BE2C (cell line): ENCODE measurements at regions not wholly inside any gene's neighbourhood (a gene's known extent, or its start where the extent isn't known, plus 50 kb on each side); places are given as distances from the start of the nearest gene placed in this dataset.

ENCODE experiments used
- DNase-seq: peaks from one replicate; pipeline ENCODE4 v3.0.0-alpha.2; 2020
- H3K27me3 ChIP-seq: fragments of 250-450 bp; sonication (Bioruptor Pico); 2 replicates; pipeline ENCODE4 v1.5.1; 2020; ENCODE audit warnings: mild to moderate bottlenecking
- H3K36me3 ChIP-seq: fragments of 250-450 bp; sonication (Bioruptor Pico); 2 replicates; pipeline ENCODE4 v1.5.1; 2020; ENCODE audit warnings: mild to moderate bottlenecking
- H3K4me1 ChIP-seq: fragments of 250-450 bp; sonication (Bioruptor Pico); 2 replicates; pipeline ENCODE4 v1.5.1; 2020
- H3K4me3 ChIP-seq: 2 replicates; pipeline ENCODE4 v1.5.1; 2011; ENCODE audit warnings: low read depth, low read length
- H3K9me3 ChIP-seq: fragments of 250-450 bp; sonication (Bioruptor Pico); 2 replicates; pipeline ENCODE4 v1.5.1; 2020
- TF ChIP-seq, protein P1 (sequence below): IDR thresholded peaks from 2 replicates; pipeline ENCODE4 v1.5.1; 2012; ENCODE audit warnings: mild to moderate bottlenecking, low read depth, low read length

GRCh38 chr13:74193391-74193790, 59.2 kb upstream of the KLF12 start:
- no peak for DNase-seq
- no peaks in the 10 kb centered on the region for H3K9me3 ChIP-seq
- TF ChIP-seq, protein P1, sequence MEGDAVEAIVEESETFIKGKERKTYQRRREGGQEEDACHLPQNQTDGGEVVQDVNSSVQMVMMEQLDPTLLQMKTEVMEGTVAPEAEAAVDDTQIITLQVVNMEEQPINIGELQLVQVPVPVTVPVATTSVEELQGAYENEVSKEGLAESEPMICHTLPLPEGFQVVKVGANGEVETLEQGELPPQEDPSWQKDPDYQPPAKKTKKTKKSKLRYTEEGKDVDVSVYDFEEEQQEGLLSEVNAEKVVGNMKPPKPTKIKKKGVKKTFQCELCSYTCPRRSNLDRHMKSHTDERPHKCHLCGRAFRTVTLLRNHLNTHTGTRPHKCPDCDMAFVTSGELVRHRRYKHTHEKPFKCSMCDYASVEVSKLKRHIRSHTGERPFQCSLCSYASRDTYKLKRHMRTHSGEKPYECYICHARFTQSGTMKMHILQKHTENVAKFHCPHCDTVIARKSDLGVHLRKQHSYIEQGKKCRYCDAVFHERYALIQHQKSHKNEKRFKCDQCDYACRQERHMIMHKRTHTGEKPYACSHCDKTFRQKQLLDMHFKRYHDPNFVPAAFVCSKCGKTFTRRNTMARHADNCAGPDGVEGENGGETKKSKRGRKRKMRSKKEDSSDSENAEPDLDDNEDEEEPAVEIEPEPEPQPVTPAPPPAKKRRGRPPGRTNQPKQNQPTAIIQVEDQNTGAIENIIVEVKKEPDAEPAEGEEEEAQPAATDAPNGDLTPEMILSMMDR: no peak
- no peak overlapping the region for H3K4me3 ChIP-seq
- H3K36me3 ChIP-seq: no peaks in the 10 kb centered on the region
- no peaks in the 10 kb centered on the region for H3K27me3 ChIP-seq
- no peaks in the 10 kb centered on the region for H3K4me1 ChIP-seq

GRCh38 chr13:74191410-74191809, 57.2 kb upstream of the KLF12 start:
- Histone ChIP-seq H3K4me3 (no peak overlapping the region), H3K9me3 (no peaks in the 10 kb centered on the region), H3K27me3 (no peaks in the 10 kb centered on the region), H3K36me3 (no peaks in the 10 kb centered on the region), H3K4me1 (no peaks in the 10 kb centered on the region)
- no peak for DNase-seq
- TF ChIP-seq, protein P1: no peak

DNA sequence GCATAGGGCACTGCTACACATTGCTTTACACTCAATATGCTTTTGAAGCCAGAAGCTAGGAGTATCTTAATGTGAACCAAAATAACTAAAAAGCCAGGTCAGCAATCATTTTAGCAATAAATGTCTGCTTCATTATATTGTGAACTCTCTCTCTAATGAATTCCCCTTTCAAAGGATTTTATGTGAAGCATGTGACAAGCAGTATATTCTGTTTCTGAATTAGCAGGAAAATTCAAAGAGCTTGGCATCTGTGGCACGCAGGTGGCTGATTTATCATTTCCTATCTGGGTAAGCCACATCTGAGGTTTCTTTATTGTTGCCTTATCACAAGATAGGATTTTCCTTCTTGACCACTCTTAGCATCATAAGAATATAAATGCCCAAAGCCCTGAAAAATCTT, 56.8 kb upstream of the KLF12 start:
- DNase-seq: no peak
- no peaks in the 10 kb centered on the region for H3K27me3 ChIP-seq
- H3K4me1 ChIP-seq: no peaks in the 10 kb centered on the region
- TF ChIP-seq, protein P1: no peak
- H3K4me3 ChIP-seq: no peak overlapping the region
- H3K9me3 ChIP-seq: no peaks in the 10 kb centered on the region
- H3K36me3 ChIP-seq: no peaks in the 10 kb centered on the region

DNA sequence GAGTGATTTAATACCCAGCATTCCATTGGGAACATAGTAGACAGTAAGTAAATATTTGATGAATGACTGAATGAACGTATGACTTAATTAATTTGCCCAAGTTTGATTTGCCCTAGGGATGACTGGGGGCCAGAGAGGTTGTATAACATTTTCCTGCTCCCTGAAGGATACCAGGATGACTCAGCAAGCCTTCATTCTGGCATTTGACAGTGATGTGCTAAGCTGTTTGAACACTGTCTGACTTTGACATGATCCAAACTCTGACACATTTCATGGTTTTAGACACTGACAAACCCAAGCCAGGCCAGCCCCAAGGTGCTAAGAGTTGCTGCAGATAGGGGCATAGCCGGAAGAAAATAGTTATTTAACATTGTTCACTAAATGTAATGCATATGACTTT, 53.4 kb upstream of the KLF12 start:
- no peaks in the 10 kb centered on the region for H3K9me3 ChIP-seq
- no peaks in the 10 kb centered on the region for H3K4me1 ChIP-seq
- TF ChIP-seq, protein P1: no peak
- no peaks in the 10 kb centered on the region for H3K27me3 ChIP-seq
- no peaks in the 10 kb centered on the region for H3K36me3 ChIP-seq
- no peak for DNase-seq
- no peak overlapping the region for H3K4me3 ChIP-seq

- TF ChIP-seq, protein P1: no peak
- no peak overlapping the region for H3K4me3 ChIP-seq
- no peaks in the 10 kb centered on the region for H3K36me3 ChIP-seq
- H3K9me3 ChIP-seq: no peaks in the 10 kb centered on the region
- no peaks in the 10 kb centered on the region for H3K27me3 ChIP-seq
- H3K4me1 ChIP-seq: no peaks in the 10 kb centered on the region
- DNase-seq: no peak
Observed at GRCh38 chr13:74184283-74184682, 50.1 kb upstream of the KLF12 start.
